IPS-20b (cell line): ENCODE measurements at regions not wholly inside any gene's neighbourhood (a gene's known extent, or its start where the extent isn't known, plus 50 kb on each side); places are given as distances from the start of the nearest gene placed in this dataset.

Source experiments
- H3K27ac ChIP-seq: one replicate; pipeline ENCODE4 v1.5.1; 2013; ENCODE audit warnings: low read length
- H3K27me3 ChIP-seq: 2 replicates; pipeline ENCODE4 v1.6.1; 2013; ENCODE audit warnings: mild to moderate bottlenecking, low read length, inconsistent platforms; ENCODE audit not compliant: insufficient read depth
- H3K36me3 ChIP-seq: 2 replicates; pipeline ENCODE4 v1.6.1; 2013; ENCODE audit warnings: low read depth, mild to moderate bottlenecking, inconsistent platforms, low read length, moderate library complexity; ENCODE audit not compliant: insufficient read depth
- H3K4me1 ChIP-seq: 2 replicates; pipeline ENCODE4 v1.6.1; 2013; ENCODE audit warnings: mild to moderate bottlenecking, control low read depth, inconsistent platforms, low read length, moderate library complexity; ENCODE audit not compliant: insufficient read depth
- H3K4me3 ChIP-seq: 2 replicates; pipeline ENCODE4 v1.5.1; 2013; ENCODE audit warnings: mild to moderate bottlenecking, low read length, inconsistent platforms
- H3K9ac ChIP-seq: 2 replicates; pipeline ENCODE4 v1.6.1; 2013; ENCODE audit warnings: low read depth, mild to moderate bottlenecking, inconsistent platforms, low read length, moderate library complexity
- H3K9me3 ChIP-seq: 2 replicates; pipeline ENCODE4 v1.6.1; 2013; ENCODE audit warnings: mild to moderate bottlenecking, low read depth, low read length, inconsistent platforms; ENCODE audit not compliant: insufficient read depth

DNA sequence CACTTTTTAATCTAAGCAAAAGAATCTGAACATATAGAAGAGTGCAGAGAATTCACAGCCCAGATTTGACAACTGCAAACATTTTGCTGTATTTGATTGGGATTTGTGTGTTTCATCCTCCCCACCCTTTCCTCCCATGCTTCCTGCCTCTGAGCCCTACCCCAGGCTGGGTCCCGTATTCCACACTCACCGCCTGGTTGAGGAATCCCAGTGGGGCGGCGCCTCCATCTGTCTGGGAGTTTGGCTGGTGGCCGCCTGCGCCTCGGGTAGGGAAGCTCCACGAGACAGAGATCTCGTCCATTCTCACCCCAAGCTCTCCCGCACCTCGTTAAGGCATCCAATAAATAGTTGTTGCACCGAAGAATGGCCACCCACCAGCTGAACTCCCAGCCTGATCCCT is 70.7 kb upstream of the SLC22A11 start:
- Histone ChIP-seq H3K36me3 (no peaks in the 10 kb centered on the region), H3K27me3 (peaks cover 19% of the 10 kb centered on the region), H3K9ac (no peak overlapping the region), H3K4me3 (no peak overlapping the region), H3K4me1 (no peaks in the 10 kb centered on the region), H3K9me3 (no peaks in the 10 kb centered on the region), H3K27ac (no peak overlapping the region)

DNA sequence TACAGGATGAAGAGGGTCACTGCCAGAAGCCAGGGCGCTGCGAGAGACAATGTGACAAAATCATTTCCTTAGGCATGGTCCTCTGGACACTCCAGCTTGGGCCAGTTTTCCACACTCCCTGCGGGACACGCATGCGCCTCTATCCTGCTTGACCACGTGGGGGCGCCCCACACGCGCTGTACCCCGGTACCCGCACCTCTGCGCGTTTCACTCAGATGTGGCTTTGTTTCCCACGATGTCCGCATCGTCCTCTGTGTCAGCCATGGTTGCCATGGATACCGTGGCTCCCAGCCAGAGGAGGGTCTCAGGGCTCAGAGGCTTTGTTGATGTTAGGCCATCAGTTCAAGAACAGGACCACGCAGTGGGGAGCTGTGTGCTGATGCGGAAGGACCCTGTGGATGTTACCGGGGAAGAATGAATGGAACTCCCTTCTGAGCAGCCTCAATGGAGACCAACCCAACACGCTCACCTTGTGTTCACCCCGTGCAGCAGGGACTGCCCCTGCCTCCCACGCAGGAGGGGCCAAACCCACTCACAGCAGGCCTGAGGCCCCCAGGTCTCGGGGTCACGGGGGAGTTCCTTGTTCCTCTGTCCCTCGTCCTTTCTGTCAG is 65.8 kb upstream of the SLC22A11 start:
- H3K9ac ChIP-seq, result no peak overlapping the region
- no peaks in the 10 kb centered on the region for H3K4me1 ChIP-seq
- H3K27me3 ChIP-seq, result peaks cover 43% of the 10 kb centered on the region
- H3K9me3 ChIP-seq, result no peaks in the 10 kb centered on the region
- H3K36me3 ChIP-seq, result no peaks in the 10 kb centered on the region
- H3K27ac ChIP-seq, result no peak overlapping the region
- H3K4me3 ChIP-seq, result no peak overlapping the region

DNA sequence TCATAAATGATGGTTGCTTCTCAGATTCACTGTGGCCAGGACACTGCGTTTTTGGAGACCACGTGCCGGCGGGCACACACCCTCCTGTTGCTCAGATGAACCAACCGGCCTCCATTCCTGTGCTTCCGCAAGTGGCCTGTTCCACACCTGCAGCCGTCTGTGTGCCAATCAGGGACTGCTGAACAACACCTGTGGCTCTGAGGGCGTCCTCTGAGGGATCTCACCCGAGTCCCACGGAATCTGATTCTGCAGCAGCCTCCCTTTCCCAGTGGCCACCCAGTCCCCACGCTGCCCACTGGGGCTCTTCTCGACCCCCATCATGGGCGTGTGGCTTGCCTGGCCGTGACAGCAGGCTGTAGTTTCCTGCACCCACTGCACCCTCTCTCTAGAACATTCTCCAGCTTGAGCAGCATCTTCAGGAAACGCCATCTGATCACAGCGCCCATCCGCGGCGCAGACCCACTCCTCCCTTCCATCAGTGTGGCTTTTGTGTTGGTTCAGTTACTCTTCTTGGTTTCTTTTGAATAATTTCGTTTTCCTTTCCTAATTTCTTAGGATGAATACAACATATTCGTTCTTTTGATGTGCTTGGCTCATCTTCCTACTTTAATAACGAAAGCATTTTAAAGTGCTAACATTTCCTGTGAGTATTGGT is 65.1 kb upstream of the SLC22A11 start:
- H3K4me3 ChIP-seq, result no peak overlapping the region
- H3K36me3 ChIP-seq, result no peaks in the 10 kb centered on the region
- H3K27me3 ChIP-seq, result peaks cover 45% of the 10 kb centered on the region
- no peaks in the 10 kb centered on the region for H3K9me3 ChIP-seq
- no peak overlapping the region for H3K27ac ChIP-seq
- no peak overlapping the region for H3K9ac ChIP-seq
- no peaks in the 10 kb centered on the region for H3K4me1 ChIP-seq

DNA sequence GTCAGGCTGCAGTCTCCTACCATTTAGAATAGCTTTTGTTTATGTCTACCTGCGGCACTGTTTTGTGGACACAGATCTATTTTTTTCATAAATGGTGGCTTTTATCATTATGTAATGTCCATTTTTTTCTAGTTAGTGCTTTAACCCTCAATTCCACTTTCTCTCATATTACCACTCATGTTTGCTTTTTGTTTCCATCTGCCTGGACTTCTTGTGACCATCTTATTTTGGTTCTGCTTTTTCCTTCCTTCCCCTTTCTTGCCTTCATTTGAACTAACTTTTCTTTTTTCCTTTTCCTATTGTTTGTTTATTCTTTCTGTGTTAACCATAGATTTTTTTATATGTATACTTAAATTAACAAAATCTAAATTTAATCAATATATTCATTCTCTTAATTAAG is 63.2 kb upstream of the SLC22A11 start:
- H3K4me1 ChIP-seq, result no peaks in the 10 kb centered on the region
- no peak overlapping the region for H3K27ac ChIP-seq
- no peak overlapping the region for H3K9ac ChIP-seq
- no peaks in the 10 kb centered on the region for H3K36me3 ChIP-seq
- no peak overlapping the region for H3K4me3 ChIP-seq
- peaks cover 45% of the 10 kb centered on the region for H3K27me3 ChIP-seq
- no peaks in the 10 kb centered on the region for H3K9me3 ChIP-seq

DNA sequence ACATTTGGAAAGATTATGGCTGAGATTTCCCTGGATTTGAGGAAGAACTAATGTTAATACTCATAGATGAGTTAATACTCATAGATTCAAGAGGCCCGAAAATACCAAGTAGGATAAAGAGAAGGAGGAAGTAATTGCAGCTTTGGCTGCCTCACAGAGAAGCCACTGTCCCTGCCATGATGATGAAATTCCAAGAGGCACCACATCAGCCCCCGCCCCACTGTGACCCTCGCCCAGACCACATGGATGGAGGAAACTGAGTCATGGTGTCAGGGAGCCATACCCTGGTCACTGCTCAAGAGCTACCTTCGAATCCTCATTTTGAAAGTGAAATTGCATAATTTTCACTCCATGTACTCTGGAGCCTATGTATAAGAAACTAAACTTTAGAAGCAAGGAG is 57.6 kb upstream of the SLC22A11 start:
- Histone ChIP-seq H3K4me1 (no peaks in the 10 kb centered on the region), H3K36me3 (no peaks in the 10 kb centered on the region), H3K4me3 (no peak overlapping the region), H3K27ac (no peak overlapping the region), H3K27me3 (peaks cover 35% of the 10 kb centered on the region), H3K9ac (no peak overlapping the region), H3K9me3 (no peaks in the 10 kb centered on the region; the same call in 1 of the 2 replicates)

DNA sequence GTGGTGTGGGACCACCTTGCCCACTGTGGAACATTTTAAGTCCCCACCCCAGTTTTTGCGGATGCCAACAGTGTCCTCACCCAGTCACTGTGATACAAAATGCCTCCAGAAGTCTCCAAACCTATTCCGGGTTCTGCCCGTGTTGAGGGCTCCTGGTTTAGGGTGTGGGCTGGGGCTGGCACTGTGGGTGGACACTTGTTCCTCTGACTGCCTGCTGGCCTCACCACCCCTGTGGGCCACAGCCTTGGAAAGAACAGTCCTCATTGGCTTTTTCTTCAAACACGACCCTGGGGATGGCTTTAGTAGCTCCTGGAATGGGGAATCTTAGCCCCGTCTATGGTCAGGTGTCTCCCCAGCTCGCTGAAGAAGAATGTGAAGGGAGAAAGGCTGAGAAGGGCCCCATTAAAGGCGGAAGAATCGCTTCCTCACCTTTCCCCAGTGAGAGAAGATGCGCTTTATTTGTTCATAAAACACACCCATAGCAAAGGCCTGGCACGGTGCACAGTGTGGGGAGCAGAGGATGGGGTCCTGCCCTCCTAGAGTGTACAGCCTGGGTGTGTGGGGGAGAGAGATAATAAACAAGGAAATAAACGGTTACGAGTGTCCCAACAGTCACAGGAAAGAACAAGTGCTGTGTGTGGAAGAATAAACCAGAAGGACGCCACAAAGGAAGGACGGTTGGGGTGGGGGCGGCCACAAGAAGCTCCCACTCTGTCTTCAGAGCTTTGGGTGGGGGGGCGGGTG is 56.3 kb upstream of the SLC22A11 start:
- Histone ChIP-seq H3K4me1 (no peaks in the 10 kb centered on the region), H3K27ac (no peak overlapping the region), H3K9me3 (no peaks in the 10 kb centered on the region; the same call in 1 of the 2 replicates), H3K9ac (no peak overlapping the region), H3K27me3 (peaks cover 34% of the 10 kb centered on the region), H3K4me3 (no peak overlapping the region), H3K36me3 (no peaks in the 10 kb centered on the region)

DNA sequence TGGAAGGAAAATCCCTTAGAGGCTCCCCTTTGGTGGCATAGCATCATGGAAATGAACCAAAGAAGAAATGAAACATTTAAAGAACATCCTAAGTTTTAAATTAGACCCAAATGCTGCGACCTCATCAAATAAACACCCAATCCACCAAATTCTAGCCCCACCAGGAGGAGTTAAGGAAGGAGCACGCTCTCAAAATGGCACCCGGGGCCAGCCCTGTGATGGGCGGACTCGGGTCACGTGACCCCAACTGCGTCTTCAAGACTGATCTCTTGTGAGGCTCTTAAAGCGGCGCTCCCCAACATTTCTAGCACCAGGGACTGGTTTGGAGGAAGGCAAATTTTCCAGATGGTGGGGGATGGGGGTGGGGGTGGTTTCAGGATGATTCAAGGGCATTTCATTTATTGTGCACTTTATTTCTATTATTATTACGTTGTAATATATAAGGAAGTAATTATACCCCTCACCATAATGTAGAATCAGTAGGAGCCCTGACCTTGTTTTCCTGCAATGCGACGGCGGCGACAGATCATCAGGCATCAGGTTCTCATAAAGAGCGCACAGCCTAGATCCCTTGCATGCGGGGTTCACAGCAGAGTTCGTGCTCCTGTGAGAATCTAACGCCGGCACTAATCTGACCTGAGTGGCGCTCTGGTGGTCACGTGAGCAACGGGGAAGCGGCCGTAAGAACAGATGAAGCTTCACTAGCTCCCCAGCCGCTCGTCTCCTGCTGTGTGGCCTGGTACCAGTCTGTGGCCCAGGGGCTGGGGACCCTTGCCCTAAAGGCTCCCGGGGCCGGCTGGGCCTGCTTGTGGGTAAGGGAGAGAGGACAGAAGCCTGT is 55.3 kb upstream of the SLC22A11 start:
- Histone ChIP-seq H3K36me3 (no peaks in the 10 kb centered on the region), H3K4me1 (no peaks in the 10 kb centered on the region), H3K4me3 (no peak overlapping the region), H3K27ac (no peak overlapping the region), H3K9me3 (no peaks in the 10 kb centered on the region; the same call in 1 of the 2 replicates), H3K9ac (no peak overlapping the region), H3K27me3 (peaks cover 34% of the 10 kb centered on the region)

DNA sequence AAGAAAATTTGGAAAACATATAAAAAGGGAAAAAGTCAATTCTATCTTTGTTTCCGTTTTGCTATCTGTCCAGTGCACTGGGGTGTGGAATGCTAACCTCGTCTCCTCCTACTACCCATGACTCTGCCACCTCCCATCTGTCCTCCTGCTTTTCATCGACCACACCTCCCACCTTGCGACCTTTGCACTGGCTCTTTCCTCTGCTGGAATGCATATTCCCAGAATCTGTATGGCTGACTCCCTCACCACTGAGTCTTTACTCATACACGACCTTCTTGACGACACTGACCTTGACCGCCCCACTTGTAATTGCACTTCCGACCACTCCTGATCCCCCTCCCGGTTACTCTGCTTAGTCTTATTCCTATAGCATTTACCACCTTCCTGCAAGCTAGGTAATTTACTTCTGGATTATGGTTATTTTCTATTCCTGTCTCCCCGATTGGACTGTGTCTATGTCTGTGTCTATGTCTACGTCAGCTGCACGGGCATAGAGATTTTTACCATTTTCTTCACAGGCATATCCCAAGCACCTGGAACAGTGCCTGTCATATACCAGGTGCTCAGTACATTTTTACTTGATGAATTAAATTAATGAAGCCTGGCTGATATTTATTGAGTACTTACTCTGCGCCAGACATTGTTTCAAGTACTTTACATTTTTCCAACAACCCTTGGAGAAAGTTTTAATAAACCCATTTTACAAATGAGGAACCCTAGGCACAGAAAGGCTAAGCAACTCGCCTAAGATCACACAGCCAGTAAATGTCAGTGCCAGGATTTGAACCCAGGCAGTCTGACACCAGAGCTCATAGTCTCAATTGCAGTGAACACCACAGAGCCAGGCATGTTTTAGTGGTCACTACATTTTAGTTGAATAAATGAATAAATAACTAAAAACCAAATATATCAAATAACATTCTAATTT is 54.0 kb upstream of the SLC22A11 start:
- peaks cover 45% of the 10 kb centered on the region for H3K27me3 ChIP-seq
- H3K27ac ChIP-seq, result no peak overlapping the region
- H3K9ac ChIP-seq, result no peak overlapping the region
- H3K9me3 ChIP-seq, result no peaks in the 10 kb centered on the region; the same call in 1 of the 2 replicates
- no peaks in the 10 kb centered on the region for H3K4me1 ChIP-seq
- no peak overlapping the region for H3K4me3 ChIP-seq
- H3K36me3 ChIP-seq, result no peaks in the 10 kb centered on the region

DNA sequence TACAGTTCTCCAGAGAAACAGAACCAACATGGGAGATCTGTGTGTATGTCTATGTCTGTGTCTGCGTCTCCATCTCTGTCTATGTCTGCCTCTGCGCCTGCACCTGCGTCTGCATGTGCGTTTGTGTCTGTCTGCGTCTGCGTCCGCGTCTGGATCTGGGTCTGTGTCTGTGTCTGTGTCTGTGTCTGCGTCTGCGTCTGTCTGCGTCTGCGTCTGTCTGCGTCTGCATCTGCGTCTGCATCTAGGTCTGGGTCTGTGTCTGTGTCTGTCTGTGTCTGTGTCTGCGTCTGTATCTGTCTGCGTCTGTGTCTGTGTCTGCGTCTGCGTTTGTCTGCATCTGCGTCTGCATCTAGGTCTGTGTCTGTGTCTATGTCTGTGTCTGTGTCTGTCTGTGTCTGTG is 53.1 kb upstream of the SLC22A11 start:
- Histone ChIP-seq H3K27ac (no peak overlapping the region), H3K4me3 (no peak overlapping the region), H3K36me3 (no peaks in the 10 kb centered on the region), H3K27me3 (peaks cover 47% of the 10 kb centered on the region), H3K9ac (no peak overlapping the region), H3K4me1 (no peaks in the 10 kb centered on the region), H3K9me3 (no peaks in the 10 kb centered on the region; the same call in 1 of the 2 replicates)

DNA sequence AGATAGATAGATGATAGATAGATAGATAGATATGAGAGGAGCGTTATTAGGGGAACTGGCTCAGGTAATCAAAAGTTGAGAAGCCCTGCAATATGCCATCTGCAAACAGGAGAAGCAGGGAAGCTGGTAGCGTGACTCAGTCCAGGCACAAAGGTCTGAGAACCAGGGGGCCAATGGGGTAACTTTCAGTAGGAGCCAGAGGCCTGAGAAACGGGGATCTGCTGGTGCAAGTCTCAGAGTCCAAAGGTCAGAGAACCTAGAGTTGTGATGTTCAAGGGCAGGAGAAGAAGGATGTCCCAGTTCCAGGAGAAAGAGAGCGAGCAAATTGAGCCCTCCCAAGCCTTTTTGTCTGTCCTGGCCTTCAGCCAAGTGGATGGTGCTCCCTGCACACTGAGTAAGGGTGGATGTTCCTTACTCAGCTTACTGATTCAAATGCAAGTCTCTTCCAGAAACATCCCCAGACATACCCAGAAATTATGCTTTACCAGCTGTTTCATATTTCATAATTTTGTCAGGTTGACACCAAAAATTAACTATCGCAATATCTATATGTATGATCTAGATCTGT is 52.5 kb upstream of the SLC22A11 start:
- Histone ChIP-seq H3K4me1 (no peaks in the 10 kb centered on the region), H3K36me3 (no peaks in the 10 kb centered on the region), H3K27ac (no peak overlapping the region), H3K27me3 (peaks cover 47% of the 10 kb centered on the region), H3K9ac (no peak overlapping the region), H3K4me3 (no peak overlapping the region), H3K9me3 (no peaks in the 10 kb centered on the region; the same call in 1 of the 2 replicates)
